SK-N-SH (cell line): ENCODE measurements at regions not wholly inside any gene's neighbourhood (a gene's known extent, or its start where the extent isn't known, plus 50 kb on each side); places are given as distances from the start of the nearest gene placed in this dataset.

Experiments used
- CTCF ChIP-seq: fragments of 200-600 bp; sonication (generic); IDR thresholded peaks from 2 replicates; pipeline ENCODE4 v1.6.1; 2017; ENCODE audit warnings: antibody characterized with exemption, mild to moderate bottlenecking, moderate library complexity
- FOXJ3 ChIP-seq: sonication (generic); formaldehyde crosslinking; IDR thresholded peaks from 2 replicates; pipeline ENCODE4 v1.5.1; 2020; ENCODE audit warnings: mild to moderate bottlenecking, missing genetic modification reagents
- JUND ChIP-seq: IDR thresholded peaks from 2 replicates; pipeline ENCODE4 v1.4.0; 2012
- NFIC ChIP-seq: IDR thresholded peaks from 2 replicates; pipeline ENCODE4 v1.4.0; 2012; ENCODE audit warnings: borderline replicate concordance
- POLR2AphosphoS5 ChIP-seq: IDR thresholded peaks from 2 replicates; pipeline ENCODE4 v1.6.1; 2012; ENCODE audit warnings: low read depth, low read length
- USF1 ChIP-seq: IDR thresholded peaks from 2 replicates; pipeline ENCODE4 v1.4.0; 2012; ENCODE audit warnings: low read depth, borderline replicate concordance
- USF2 ChIP-seq: fragments of 150-350 bp; IDR thresholded peaks from 2 replicates; pipeline ENCODE4 v1.6.1; 2017; ENCODE audit warnings: antibody characterized with exemption, low read length, low read depth, borderline replicate concordance
- YY1 ChIP-seq: IDR thresholded peaks from 2 replicates; pipeline ENCODE4 v1.4.0; 2012; ENCODE audit warnings: low read depth, mild to moderate bottlenecking

- TF ChIP-seq POLR2AphosphoS5 (no peak), NFIC (no peak), CTCF (no peak), YY1 (no peak), JUND (no peak), FOXJ3 (CRISPR knock-in tag) (no peak), USF1 (no peak), USF2 (no peak)
Observed at GRCh38 chr22:42198226-42198625, 67.6 kb upstream of the CYP2D6 start.
